ENCODE measurements at regions not wholly inside any gene's neighbourhood (a gene's known extent, or its start where the extent isn't known, plus 50 kb on each side); places are given as distances from the start of the nearest gene placed in this dataset.
A peak's percentile ranks its signal among the peaks of the same experiment; 100 is the strongest.

- H3K4ac ChIP-seq (replicated peaks; ENCODE audit: insufficient read length, low read depth, low read length): no peak overlapping the region
- no peak for TF ChIP-seq SIN3A (conservative IDR thresholded peaks at IDR 0.05 in 1 of 2, IDR thresholded peaks at IDR 0.05 in 1 of 2; ENCODE audit: low read depth in 1 of 2, low read length in 2 of 2)
- TF ChIP-seq, protein P1, sequence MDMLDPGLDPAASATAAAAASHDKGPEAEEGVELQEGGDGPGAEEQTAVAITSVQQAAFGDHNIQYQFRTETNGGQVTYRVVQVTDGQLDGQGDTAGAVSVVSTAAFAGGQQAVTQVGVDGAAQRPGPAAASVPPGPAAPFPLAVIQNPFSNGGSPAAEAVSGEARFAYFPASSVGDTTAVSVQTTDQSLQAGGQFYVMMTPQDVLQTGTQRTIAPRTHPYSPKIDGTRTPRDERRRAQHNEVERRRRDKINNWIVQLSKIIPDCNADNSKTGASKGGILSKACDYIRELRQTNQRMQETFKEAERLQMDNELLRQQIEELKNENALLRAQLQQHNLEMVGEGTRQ (IDR thresholded peaks at IDR 0.05; ENCODE audit: low read length): no peak
- TF ChIP-seq CBX8 (IDR thresholded peaks at IDR 0.05; ENCODE audit: borderline replicate concordance, low read depth, low read length): no peak
- no peak overlapping the region for H2BK120ac ChIP-seq (replicated peaks; ENCODE audit: low read depth, low read length)
- H2BK20ac ChIP-seq (ENCODE audit: low read length): no peak overlapping the region
- H3K4me3 ChIP-seq (ENCODE audit: extremely low read depth in 1 of 4, insufficient read depth in 2 of 4, low read depth in 3 of 4, low read length in 4 of 4): 0 out of 8 replicates have a peak overlapping the region, but pooled peaks of 1 of the 4 experiments have one; percentile 9
- no peak overlapping the region for H3K27ac ChIP-seq (ENCODE audit: low read depth, low read length)
- no peak overlapping the region for H3K18ac ChIP-seq (ENCODE audit: extremely low read depth, low read length)
- CTCF ChIA-PET (ENCODE audit: partially characterized antibody): interaction anchor here (0.6 to 1.1 kb wide), 2 partner anchors 43 to 1081 kb away, joined by 3 to 4 read pairs; no protein-coding TSS in a partner anchor
- H3K4me1 ChIP-seq (replicated peaks in 1 of 4; ENCODE audit: control insufficient read depth in 3 of 4, insufficient read depth in 4 of 4, low read length in 3 of 4): no peaks in the 10 kb centered on the region; a peak in 2 of 7 replicates
- no peak overlapping the region for H2BK15ac ChIP-seq (ENCODE audit: low read length)
- H2AK5ac ChIP-seq (ENCODE audit: low read depth, low read length): no peak overlapping the region
- no peak overlapping the region for H2BK12ac ChIP-seq (ENCODE audit: low read depth, low read length)
- no peak overlapping the region for H2BK5ac ChIP-seq (ENCODE audit: low read depth, low read length)
- no peak overlapping the region for H3K9ac ChIP-seq (replicated peaks in 1 of 4; ENCODE audit: extremely low read depth in 1 of 4, low read depth in 3 of 4, low read length in 3 of 4)
- no peaks in the 10 kb centered on the region for H3K23me2 ChIP-seq (ENCODE audit: low read depth, low read length)
- WGBS, 2 experiments (ENCODE audit: extremely low coverage in 1 of 2, insufficient coverage in 1 of 2, insufficient read length in 1 of 2, insufficient replicate concordance in 2 of 2, low coverage in 1 of 2, low lambda C conversion rate in 2 of 2, missing lambda C conversion rate in 1 of 2): 9% methylated on average over 1 of the region's 1 CpG; no CpG with 5 or more reads in 1 of the 2 experiments
- no peak overlapping the region for H2AFZ ChIP-seq (ENCODE audit: low read length)
- no peak overlapping the region for H4K91ac ChIP-seq (replicated peaks; ENCODE audit: insufficient read length, low read length)
- POLR2A ChIA-PET (ENCODE audit: partially characterized antibody): interaction anchor here (1.1 to 1.5 kb wide), 3 partner anchors 11 to 22 kb away, joined by 5 to 6 read pairs (median 5); no protein-coding TSS in a partner anchor
- H3K23ac ChIP-seq (ENCODE audit: insufficient read length): no peak overlapping the region
- peaks cover 2 to 4% (median 3%) of the 10 kb centered on the region in 4 experiments; a peak in 4 of 7 replicates for H3K27me3 ChIP-seq (replicated peaks in 1 of 4; ENCODE audit: control insufficient read depth in 3 of 4, extremely low read depth in 1 of 4, insufficient read depth in 3 of 4, low read length in 3 of 4)
- DNase-seq (ENCODE audit: low read depth in 1 of 2, low spot score in 2 of 2): no peak
- no peak overlapping the region for H4K5ac ChIP-seq (ENCODE audit: insufficient read length, low read depth, low read length)
- no peaks in the 10 kb centered on the region for H3K36me3 ChIP-seq (ENCODE audit: control insufficient read depth in 2 of 4, insufficient read depth in 4 of 4, low read length in 3 of 4)
- H4K8ac ChIP-seq (ENCODE audit: extremely low read depth, insufficient read depth, low read length): no peak overlapping the region
- H3K14ac ChIP-seq (ENCODE audit: insufficient read length): no peak overlapping the region
- no peaks in the 10 kb centered on the region for H3K79me1 ChIP-seq (ENCODE audit: low read depth, low read length)
- H3K4me2 ChIP-seq (ENCODE audit: insufficient read depth in 1 of 2, low read depth in 2 of 2, low read length in 2 of 2): peak overlapping the region in 1 of 2 experiments; percentile 41; a peak in 1 of 4 replicates
- no peaks in the 10 kb centered on the region for H4K20me1 ChIP-seq (replicated peaks in 1 of 2; ENCODE audit: control insufficient read depth in 1 of 2, insufficient read depth in 2 of 2, low read length in 2 of 2)
- no peak overlapping the region for H3K56ac ChIP-seq (replicated peaks; ENCODE audit: insufficient read length, low read depth, low read length)
- H3K9me3 ChIP-seq (ENCODE audit: insufficient read depth in 2 of 2, low read depth in 1 of 2, low read length in 1 of 2): no peaks in the 10 kb centered on the region
- H3K79me2 ChIP-seq (ENCODE audit: control insufficient read depth in 1 of 2, insufficient read depth in 2 of 2, low read length in 2 of 2): no peaks in the 10 kb centered on the region
- peak; percentile 13 for FAIRE-seq
These were observed 132.5 kb upstream of the HTR2C start for GRCh38 chrX:114451397-114451796.

Measured in H1 (cell line).